Liver (tissue), 8 donors: ENCODE measurements at regions not wholly inside any gene's neighbourhood (a gene's known extent, or its start where the extent isn't known, plus 50 kb on each side); places are given as distances from the start of the nearest gene placed in this dataset.

Experiments
- DNase-seq: peaks from one replicate; pipeline ENCODE4 v3.0.0-alpha.2; 2017; ENCODE audit warnings: low spot score
- H3K27ac ChIP-seq, 2 donors: one replicate each; pipeline ENCODE4 v1.7.0; 2013; ENCODE audit warnings: inconsistent platforms in 2 of 2, low read length in 2 of 2, control low read depth in 1 of 2, low read depth in 1 of 2, mild to moderate bottlenecking in 1 of 2
- H3K27me3 ChIP-seq, 4 donors: one replicate each; pipeline versions ENCODE4 v1.6.1 to v1.7.0; 2013; ENCODE audit warnings: low read length in 3 of 4, inconsistent platforms in 1 of 4, mild to moderate bottlenecking in 1 of 4, moderate library complexity in 1 of 4; ENCODE audit not compliant: control insufficient read depth in 4 of 4, insufficient read depth in 4 of 4
- H3K36me3 ChIP-seq, 4 donors: one replicate each; pipeline versions ENCODE4 v1.6.1 to v1.7.0; 2013; ENCODE audit warnings: low read length in 3 of 4, mild to moderate bottlenecking in 3 of 4, low read depth in 1 of 4, moderate library complexity in 1 of 4; ENCODE audit not compliant: control insufficient read depth in 4 of 4, insufficient read depth in 3 of 4
- H3K4me1 ChIP-seq, 4 donors: one replicate each; pipeline versions ENCODE4 v1.6.1 to v1.7.0; 2013; ENCODE audit warnings: low read length in 3 of 4, mild to moderate bottlenecking in 3 of 4, moderate library complexity in 1 of 4; ENCODE audit not compliant: control insufficient read depth in 4 of 4, insufficient read depth in 4 of 4
- H3K4me3 ChIP-seq, 3 donors: one replicate each; pipeline versions ENCODE4 v1.6.1 to v1.7.0; 2013; ENCODE audit warnings: low read length in 3 of 3, control low read depth in 1 of 3, low read depth in 1 of 3, mild to moderate bottlenecking in 1 of 3
- H3K9ac ChIP-seq, 2 donors: one replicate each; pipeline ENCODE4 v1.7.0; 2013; ENCODE audit warnings: low read length in 2 of 2, mild to moderate bottlenecking in 2 of 2, moderate library complexity in 2 of 2, control low read depth in 1 of 2, low read depth in 1 of 2
- H3K9me3 ChIP-seq, 4 donors: one replicate each; pipeline versions ENCODE4 v1.6.1 to v1.7.0; 2013; ENCODE audit warnings: low read length in 3 of 4; ENCODE audit not compliant: control insufficient read depth in 4 of 4
- ATF3 ChIP-seq: IDR thresholded peaks from 2 replicates; pipeline ENCODE4 v1.6.1; 2016; ENCODE audit warnings: antibody characterized with exemption
- EGR1 ChIP-seq, 2 donors: IDR thresholded peaks; 2 replicates each; pipeline ENCODE4 v1.6.1; 2016 to 2018; ENCODE audit warnings: antibody characterized with exemption in 2 of 2, low read depth in 2 of 2
- FOXA2 ChIP-seq: IDR thresholded peaks from 2 replicates; pipeline ENCODE4 v1.6.1; 2016; ENCODE audit warnings: antibody characterized with exemption
- HNF4A ChIP-seq, 2 donors: conservative IDR thresholded peaks; 2 replicates each; pipeline ENCODE4 v1.6.1; 2016; ENCODE audit warnings: antibody characterized with exemption in 2 of 2, mild to moderate bottlenecking in 2 of 2
- HNF4G ChIP-seq: IDR thresholded peaks from 2 replicates; pipeline ENCODE4 v1.6.1; 2016; ENCODE audit warnings: antibody characterized with exemption
- JUND ChIP-seq, 2 donors: IDR thresholded peaks; 2 replicates each; pipeline ENCODE4 v1.6.1; 2016; ENCODE audit warnings: antibody characterized with exemption in 2 of 2
- NR2F2 ChIP-seq: IDR thresholded peaks from 2 replicates; pipeline ENCODE4 v1.6.1; 2016; ENCODE audit warnings: antibody characterized with exemption
- REST ChIP-seq: IDR thresholded peaks from 2 replicates; pipeline ENCODE4 v1.6.1; 2016; ENCODE audit warnings: antibody characterized with exemption, mild to moderate bottlenecking
- RXRA ChIP-seq, 2 donors: IDR thresholded peaks; 2 replicates each; pipeline ENCODE4 v1.6.1; 2017 to 2018; ENCODE audit warnings: antibody characterized with exemption in 2 of 2, mild to moderate bottlenecking in 1 of 2
- TAF1 ChIP-seq: conservative IDR thresholded peaks from 2 replicates; pipeline ENCODE4 v1.6.1; 2016; ENCODE audit warnings: antibody characterized with exemption, mild to moderate bottlenecking
- YY1 ChIP-seq: IDR thresholded peaks from 2 replicates; pipeline ENCODE4 v1.6.1; 2016; ENCODE audit warnings: antibody characterized with exemption, mild to moderate bottlenecking
- ZBTB33 ChIP-seq: IDR thresholded peaks from 2 replicates; pipeline ENCODE4 v1.6.1; 2016; ENCODE audit warnings: antibody characterized with exemption
- WGBS: extraction: QIAGEN DNeasy Blood & Tissue Kit; methylation state at CpG from one replicate; pipeline ENCODE4 v1.1.7; 2013; 5-methylcytosine and 5-hydroxymethylcytosine counted together
- TF ChIP-seq, protein P1 (sequence below): fragments of 150-350 bp; IDR thresholded peaks from 2 replicates; pipeline ENCODE4 v1.5.1; 2017; ENCODE audit warnings: improper control_type of control experiment, low read depth, low read length; ENCODE audit not compliant: missing input control
- donor health status: healthy.
- donor health status: healthy.
- donor health status: healthy.
- donor health status: healthy.
- donor health status: healthy.

- H3K4me1 ChIP-seq, result no peaks in the 10 kb centered on the region
- 56% methylated on average over 4 of the region's 4 CpGs for WGBS
- H3K9me3 ChIP-seq, result peaks cover 0 to 4% (median 3%) of the 10 kb centered on the region in 4 donors
- H3K4me3 ChIP-seq, result no peak overlapping the region
- TF ChIP-seq FOXA2 (no peak), REST (no peak), NR2F2 (no peak), ZBTB33 (no peak), YY1 (no peak), EGR1 (IDR thresholded peaks at IDR 0.05; ENCODE audit: low read depth in 2 of 2) (no peak), RXRA (IDR thresholded peaks at IDR 0.05) (no peak), JUND (IDR thresholded peaks at IDR 0.05) (no peak), HNF4G (no peak), ATF3 (no peak)
- TF ChIP-seq, protein P1, sequence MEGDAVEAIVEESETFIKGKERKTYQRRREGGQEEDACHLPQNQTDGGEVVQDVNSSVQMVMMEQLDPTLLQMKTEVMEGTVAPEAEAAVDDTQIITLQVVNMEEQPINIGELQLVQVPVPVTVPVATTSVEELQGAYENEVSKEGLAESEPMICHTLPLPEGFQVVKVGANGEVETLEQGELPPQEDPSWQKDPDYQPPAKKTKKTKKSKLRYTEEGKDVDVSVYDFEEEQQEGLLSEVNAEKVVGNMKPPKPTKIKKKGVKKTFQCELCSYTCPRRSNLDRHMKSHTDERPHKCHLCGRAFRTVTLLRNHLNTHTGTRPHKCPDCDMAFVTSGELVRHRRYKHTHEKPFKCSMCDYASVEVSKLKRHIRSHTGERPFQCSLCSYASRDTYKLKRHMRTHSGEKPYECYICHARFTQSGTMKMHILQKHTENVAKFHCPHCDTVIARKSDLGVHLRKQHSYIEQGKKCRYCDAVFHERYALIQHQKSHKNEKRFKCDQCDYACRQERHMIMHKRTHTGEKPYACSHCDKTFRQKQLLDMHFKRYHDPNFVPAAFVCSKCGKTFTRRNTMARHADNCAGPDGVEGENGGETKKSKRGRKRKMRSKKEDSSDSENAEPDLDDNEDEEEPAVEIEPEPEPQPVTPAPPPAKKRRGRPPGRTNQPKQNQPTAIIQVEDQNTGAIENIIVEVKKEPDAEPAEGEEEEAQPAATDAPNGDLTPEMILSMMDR, result no peak
- H3K27ac ChIP-seq, result no peak overlapping the region
- H3K27me3 ChIP-seq, result no peaks in the 10 kb centered on the region
- no peaks in the 10 kb centered on the region for H3K36me3 ChIP-seq
- no peak overlapping the region for H3K9ac ChIP-seq
- no peak for DNase-seq
Observed at GRCh38 chr2:188805219-188805618, 169.0 kb upstream of the COL3A1 start.

DNA sequence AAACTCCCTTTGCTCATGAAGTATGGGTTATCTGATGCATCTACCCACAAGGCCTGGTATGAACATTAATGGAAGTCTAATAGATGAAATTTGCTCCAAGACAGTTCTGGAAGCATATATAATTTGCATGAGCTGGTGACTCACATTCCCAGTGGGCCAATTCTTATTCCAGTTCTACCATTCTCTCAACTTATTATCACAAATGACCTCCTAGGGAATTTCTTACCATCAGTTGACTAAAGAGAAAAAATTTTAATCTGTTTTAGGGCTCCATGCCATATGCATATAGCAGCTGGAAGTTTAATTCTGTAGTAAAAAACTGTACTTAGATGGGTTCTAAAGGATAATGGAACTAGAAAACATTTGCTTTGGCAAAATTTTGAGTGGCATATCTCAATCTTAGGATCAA, 165.2 kb upstream of the COL3A1 start:
- no peaks in the 10 kb centered on the region for H3K9me3 ChIP-seq
- no peak for DNase-seq
- H3K27me3 ChIP-seq, result no peaks in the 10 kb centered on the region
- H3K36me3 ChIP-seq, result no peaks in the 10 kb centered on the region
- H3K27ac ChIP-seq, result no peak overlapping the region
- H3K4me1 ChIP-seq, result no peaks in the 10 kb centered on the region
- no peak overlapping the region for H3K4me3 ChIP-seq
- H3K9ac ChIP-seq, result no peak overlapping the region
- TF ChIP-seq ATF3 (no peak), FOXA2 (no peak), HNF4A (conservative IDR thresholded peaks at IDR 0.05) (no peak), JUND (IDR thresholded peaks at IDR 0.05) (no peak), REST (no peak), TAF1 (no peak)
